ENCODE measurements at regions not wholly inside any gene's neighbourhood (a gene's known extent, or its start where the extent isn't known, plus 50 kb on each side); places are given as distances from the start of the nearest gene placed in this dataset.

GRCh38 chr3:189446959-189447560, 184.1 kb upstream of the TP63 start:
- Histone ChIP-seq H3K27ac (ENCODE audit: low read depth in 2 of 2, low read length in 2 of 2) (no peak overlapping the region), H3K9ac (ENCODE audit: low read depth in 1 of 2, low read length in 2 of 2) (no peak overlapping the region), H3K36me3 (ENCODE audit: control insufficient read depth in 2 of 2, insufficient read depth in 2 of 2, low read length in 2 of 2) (no peaks in the 10 kb centered on the region), H3K27me3 (ENCODE audit: control insufficient read depth in 2 of 2, insufficient read depth in 2 of 2, low read length in 2 of 2) (no peaks in the 10 kb centered on the region), H3K9me3 (ENCODE audit: control insufficient read depth in 2 of 2, low read length in 2 of 2) (no peaks in the 10 kb centered on the region), H3K4me3 (ENCODE audit: low read length in 2 of 2) (no peak overlapping the region), H3K4me1 (ENCODE audit: control insufficient read depth in 2 of 2, insufficient read depth in 2 of 2, low read length in 2 of 2) (no peaks in the 10 kb centered on the region)

GRCh38 chr3:189449084-189449483, 182.1 kb upstream of the TP63 start:
- Histone ChIP-seq H3K36me3 (ENCODE audit: control insufficient read depth in 2 of 2, insufficient read depth in 2 of 2, low read length in 2 of 2) (no peaks in the 10 kb centered on the region), H3K4me3 (ENCODE audit: low read length in 2 of 2) (no peak overlapping the region), H3K9ac (ENCODE audit: low read depth in 1 of 2, low read length in 2 of 2) (no peak overlapping the region), H3K27me3 (ENCODE audit: control insufficient read depth in 2 of 2, insufficient read depth in 2 of 2, low read length in 2 of 2) (no peaks in the 10 kb centered on the region), H3K27ac (ENCODE audit: low read depth in 2 of 2, low read length in 2 of 2) (no peak overlapping the region), H3K4me1 (ENCODE audit: control insufficient read depth in 2 of 2, insufficient read depth in 2 of 2, low read length in 2 of 2) (no peaks in the 10 kb centered on the region), H3K9me3 (ENCODE audit: control insufficient read depth in 2 of 2, low read length in 2 of 2) (no peaks in the 10 kb centered on the region)

- no peak overlapping the region for H3K27ac ChIP-seq (ENCODE audit: low read depth in 2 of 2, low read length in 2 of 2)
- no peak overlapping the region for H3K4me3 ChIP-seq (ENCODE audit: low read length in 2 of 2)
- H3K36me3 ChIP-seq (ENCODE audit: control insufficient read depth in 2 of 2, insufficient read depth in 2 of 2, low read length in 2 of 2) = no peaks in the 10 kb centered on the region
- H3K9me3 ChIP-seq (ENCODE audit: control insufficient read depth in 2 of 2, low read length in 2 of 2) = no peaks in the 10 kb centered on the region
- no peak overlapping the region for H3K9ac ChIP-seq (ENCODE audit: low read depth in 1 of 2, low read length in 2 of 2)
- H3K4me1 ChIP-seq (ENCODE audit: control insufficient read depth in 2 of 2, insufficient read depth in 2 of 2, low read length in 2 of 2) = no peaks in the 10 kb centered on the region
- H3K27me3 ChIP-seq (ENCODE audit: control insufficient read depth in 2 of 2, insufficient read depth in 2 of 2, low read length in 2 of 2) = no peaks in the 10 kb centered on the region
Observed at GRCh38 chr3:189455009-189455408, 176.2 kb upstream of the TP63 start.

GRCh38 chr3:189455641-189456417, 175.4 kb upstream of the TP63 start:
- Histone ChIP-seq H3K4me3 (ENCODE audit: low read length in 2 of 2) (no peak overlapping the region), H3K27me3 (ENCODE audit: control insufficient read depth in 2 of 2, insufficient read depth in 2 of 2, low read length in 2 of 2) (no peaks in the 10 kb centered on the region), H3K4me1 (ENCODE audit: control insufficient read depth in 2 of 2, insufficient read depth in 2 of 2, low read length in 2 of 2) (no peaks in the 10 kb centered on the region), H3K9ac (ENCODE audit: low read depth in 1 of 2, low read length in 2 of 2) (no peak overlapping the region), H3K27ac (ENCODE audit: low read depth in 2 of 2, low read length in 2 of 2) (no peak overlapping the region), H3K9me3 (ENCODE audit: control insufficient read depth in 2 of 2, low read length in 2 of 2) (no peaks in the 10 kb centered on the region), H3K36me3 (ENCODE audit: control insufficient read depth in 2 of 2, insufficient read depth in 2 of 2, low read length in 2 of 2) (no peaks in the 10 kb centered on the region)

GRCh38 chr3:189457201-189457607, 174.0 kb upstream of the TP63 start:
- Histone ChIP-seq H3K36me3 (ENCODE audit: control insufficient read depth in 2 of 2, insufficient read depth in 2 of 2, low read length in 2 of 2) (no peaks in the 10 kb centered on the region), H3K4me3 (ENCODE audit: low read length in 2 of 2) (no peak overlapping the region), H3K27ac (ENCODE audit: low read depth in 2 of 2, low read length in 2 of 2) (no peak overlapping the region), H3K9me3 (ENCODE audit: control insufficient read depth in 2 of 2, low read length in 2 of 2) (no peaks in the 10 kb centered on the region), H3K9ac (ENCODE audit: low read depth in 1 of 2, low read length in 2 of 2) (no peak overlapping the region), H3K4me1 (ENCODE audit: control insufficient read depth in 2 of 2, insufficient read depth in 2 of 2, low read length in 2 of 2) (no peaks in the 10 kb centered on the region), H3K27me3 (ENCODE audit: control insufficient read depth in 2 of 2, insufficient read depth in 2 of 2, low read length in 2 of 2) (no peaks in the 10 kb centered on the region)

- H3K4me1 ChIP-seq (ENCODE audit: control insufficient read depth in 2 of 2, insufficient read depth in 2 of 2, low read length in 2 of 2) = no peaks in the 10 kb centered on the region
- H3K36me3 ChIP-seq (ENCODE audit: control insufficient read depth in 2 of 2, insufficient read depth in 2 of 2, low read length in 2 of 2) = no peaks in the 10 kb centered on the region
- no peaks in the 10 kb centered on the region for H3K27me3 ChIP-seq (ENCODE audit: control insufficient read depth in 2 of 2, insufficient read depth in 2 of 2, low read length in 2 of 2)
- H3K27ac ChIP-seq (ENCODE audit: low read depth in 2 of 2, low read length in 2 of 2) = no peak overlapping the region
- H3K9me3 ChIP-seq (ENCODE audit: control insufficient read depth in 2 of 2, low read length in 2 of 2) = no peaks in the 10 kb centered on the region
- H3K9ac ChIP-seq (ENCODE audit: low read depth in 1 of 2, low read length in 2 of 2) = no peak overlapping the region
- H3K4me3 ChIP-seq (ENCODE audit: low read length in 2 of 2) = no peak overlapping the region
Observed at GRCh38 chr3:189457631-189458412, 173.4 kb upstream of the TP63 start.

- Histone ChIP-seq H3K27ac (ENCODE audit: low read depth in 2 of 2, low read length in 2 of 2) (no peak overlapping the region), H3K36me3 (ENCODE audit: control insufficient read depth in 2 of 2, insufficient read depth in 2 of 2, low read length in 2 of 2) (no peaks in the 10 kb centered on the region), H3K27me3 (ENCODE audit: control insufficient read depth in 2 of 2, insufficient read depth in 2 of 2, low read length in 2 of 2) (no peaks in the 10 kb centered on the region), H3K4me3 (ENCODE audit: low read length in 2 of 2) (no peak overlapping the region), H3K4me1 (ENCODE audit: control insufficient read depth in 2 of 2, insufficient read depth in 2 of 2, low read length in 2 of 2) (no peaks in the 10 kb centered on the region), H3K9me3 (ENCODE audit: control insufficient read depth in 2 of 2, low read length in 2 of 2) (no peaks in the 10 kb centered on the region), H3K9ac (ENCODE audit: low read depth in 1 of 2, low read length in 2 of 2) (no peak overlapping the region)
Observed at GRCh38 chr3:189458528-189458927, 172.7 kb upstream of the TP63 start.

GRCh38 chr3:189459231-189459630, 172.0 kb upstream of the TP63 start:
- no peaks in the 10 kb centered on the region for H3K36me3 ChIP-seq (ENCODE audit: control insufficient read depth in 2 of 2, insufficient read depth in 2 of 2, low read length in 2 of 2)
- H3K9me3 ChIP-seq (ENCODE audit: control insufficient read depth in 2 of 2, low read length in 2 of 2) = no peaks in the 10 kb centered on the region
- H3K9ac ChIP-seq (ENCODE audit: low read depth in 1 of 2, low read length in 2 of 2) = no peak overlapping the region
- H3K4me3 ChIP-seq (ENCODE audit: low read length in 2 of 2) = no peak overlapping the region
- H3K27ac ChIP-seq (ENCODE audit: low read depth in 2 of 2, low read length in 2 of 2) = no peak overlapping the region
- H3K27me3 ChIP-seq (ENCODE audit: control insufficient read depth in 2 of 2, insufficient read depth in 2 of 2, low read length in 2 of 2) = no peaks in the 10 kb centered on the region
- H3K4me1 ChIP-seq (ENCODE audit: control insufficient read depth in 2 of 2, insufficient read depth in 2 of 2, low read length in 2 of 2) = no peaks in the 10 kb centered on the region

- Histone ChIP-seq H3K4me1 (ENCODE audit: control insufficient read depth in 2 of 2, insufficient read depth in 2 of 2, low read length in 2 of 2) (no peaks in the 10 kb centered on the region), H3K4me3 (ENCODE audit: low read length in 2 of 2) (no peak overlapping the region), H3K9ac (ENCODE audit: low read depth in 1 of 2, low read length in 2 of 2) (no peak overlapping the region), H3K9me3 (ENCODE audit: control insufficient read depth in 2 of 2, low read length in 2 of 2) (no peaks in the 10 kb centered on the region), H3K27ac (ENCODE audit: low read depth in 2 of 2, low read length in 2 of 2) (no peak overlapping the region), H3K27me3 (ENCODE audit: control insufficient read depth in 2 of 2, insufficient read depth in 2 of 2, low read length in 2 of 2) (no peaks in the 10 kb centered on the region), H3K36me3 (ENCODE audit: control insufficient read depth in 2 of 2, insufficient read depth in 2 of 2, low read length in 2 of 2) (no peaks in the 10 kb centered on the region)
Observed at GRCh38 chr3:189460511-189460910, 170.7 kb upstream of the TP63 start.

GRCh38 chr3:189464799-189465198, 166.4 kb upstream of the TP63 start:
- no peaks in the 10 kb centered on the region for H3K27me3 ChIP-seq (ENCODE audit: control insufficient read depth in 2 of 2, insufficient read depth in 2 of 2, low read length in 2 of 2)
- H3K9me3 ChIP-seq (ENCODE audit: control insufficient read depth in 2 of 2, low read length in 2 of 2) = no peaks in the 10 kb centered on the region
- H3K4me3 ChIP-seq (ENCODE audit: low read length in 2 of 2) = no peak overlapping the region
- no peak overlapping the region for H3K27ac ChIP-seq (ENCODE audit: low read depth in 2 of 2, low read length in 2 of 2)
- H3K4me1 ChIP-seq (ENCODE audit: control insufficient read depth in 2 of 2, insufficient read depth in 2 of 2, low read length in 2 of 2) = no peaks in the 10 kb centered on the region
- H3K9ac ChIP-seq (ENCODE audit: low read depth in 1 of 2, low read length in 2 of 2) = no peak overlapping the region
- H3K36me3 ChIP-seq (ENCODE audit: control insufficient read depth in 2 of 2, insufficient read depth in 2 of 2, low read length in 2 of 2) = no peaks in the 10 kb centered on the region

All from mucosa of rectum (tissue), 2 donors.